ENCODE measurements at regions not wholly inside any gene's neighbourhood (a gene's known extent, or its start where the extent isn't known, plus 50 kb on each side); places are given as distances from the start of the nearest gene placed in this dataset.

- TF ChIP-seq ZNF639 (CRISPR knock-in tag; conservative IDR thresholded peaks at IDR 0.05) (no peak), SMAD1 (CRISPR knock-in tag; IDR thresholded peaks at IDR 0.05; ENCODE audit: borderline replicate concordance, low read depth) (no peak), NFE2 (CRISPR knock-in tag; IDR thresholded peaks at IDR 0.05) (no peak), CTCF (CRISPR knock-in tag; IDR thresholded peaks at IDR 0.05) (no peak), GLI4 (CRISPR knock-in tag; IDR thresholded peaks at IDR 0.05; ENCODE audit: borderline replicate concordance) (no peak), ZNF7 (CRISPR knock-in tag; IDR thresholded peaks at IDR 0.05) (no peak)
These were observed 827.5 kb upstream of the WWC1 start for GRCh38 chr5:167463939-167464338.
